ENCODE measurements at regions not wholly inside any gene's neighbourhood (a gene's known extent, or its start where the extent isn't known, plus 50 kb on each side); places are given as distances from the start of the nearest gene placed in this dataset.

DNA sequence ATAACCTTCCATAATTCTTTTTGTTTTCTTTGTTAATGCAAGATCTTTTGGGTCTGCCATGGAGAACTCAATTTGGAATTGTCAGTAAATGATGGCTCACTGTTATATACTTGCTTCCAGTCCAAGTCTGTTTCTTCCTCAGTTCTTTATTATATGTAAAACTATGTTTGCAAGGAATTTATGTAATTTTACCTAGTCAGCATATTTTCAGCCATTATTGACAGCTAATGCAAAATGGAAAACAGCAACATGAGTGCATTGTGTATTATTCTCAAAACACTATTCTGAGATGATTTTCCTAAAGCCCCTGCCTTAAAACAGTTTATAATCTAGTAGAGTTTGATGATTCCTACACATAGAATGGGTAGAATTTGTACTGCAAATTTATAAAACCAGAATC is 167.5 kb downstream of the TANC2 start:
- TF ChIP-seq ZNF24 (IDR thresholded peaks at IDR 0.05) (no peak), NFIC (IDR thresholded peaks at IDR 0.05) (no peak), JUND (IDR thresholded peaks at IDR 0.05; ENCODE audit: borderline replicate concordance, low read depth, low read length) (no peak), JUND (tag; IDR thresholded peaks at IDR 0.05; ENCODE audit: borderline replicate concordance, low read depth, low read length) (no peak), MAZ (CRISPR knock-in tag; conservative IDR thresholded peaks at IDR 0.05 in 1 of 2, IDR thresholded peaks at IDR 0.05 in 1 of 2) (no peak), CEBPB (tag; IDR thresholded peaks at IDR 0.05) (no peak), KDM4B (IDR thresholded peaks at IDR 0.05; ENCODE audit: borderline replicate concordance in 2 of 2, low read depth in 1 of 2) (no peak)
- TF ChIP-seq, protein P1, sequence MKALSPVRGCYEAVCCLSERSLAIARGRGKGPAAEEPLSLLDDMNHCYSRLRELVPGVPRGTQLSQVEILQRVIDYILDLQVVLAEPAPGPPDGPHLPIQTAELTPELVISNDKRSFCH (CRISPR knock-in tag; IDR thresholded peaks at IDR 0.05): no peak
- TF ChIP-seq, protein P1 (tag; IDR thresholded peaks at IDR 0.05): no peak
